HG03060 (cell line): ENCODE measurements at regions not wholly inside any gene's neighbourhood (a gene's known extent, or its start where the extent isn't known, plus 50 kb on each side); places are given as distances from the start of the nearest gene placed in this dataset.
"Not testable (repeated sequence)": the region's sequence is repeated elsewhere in the genome, so short reads cannot be mapped to it uniquely, and the experiment has no call there.

ENCODE experiments used
- ATAC-seq: cut with Tn5 transposase; IDR thresholded peaks from one replicate; pipeline ENCODE4 v1.9.1; 2021; ENCODE audit warnings: low read depth, moderate number of reproducible peaks; ENCODE audit not compliant: unreplicated experiment

DNA sequence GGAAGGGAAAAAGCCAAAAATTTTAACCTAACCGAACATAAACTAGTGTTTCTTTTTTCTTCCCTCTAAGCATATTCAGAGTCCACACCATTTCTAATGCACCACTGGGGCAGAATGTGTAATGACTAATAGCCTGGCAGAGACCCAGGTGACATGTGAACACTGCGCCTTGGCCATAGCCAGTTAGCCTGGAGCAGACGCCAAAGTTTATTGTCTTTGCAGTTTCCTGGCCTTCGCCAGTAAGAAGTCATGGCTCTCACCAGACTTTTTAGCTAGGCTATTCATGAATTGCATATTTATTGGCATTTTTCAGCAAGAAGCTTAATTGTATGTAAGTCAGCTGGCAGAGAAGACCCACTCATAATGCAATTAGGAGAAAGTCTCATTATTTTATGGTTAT, 182.8 kb upstream of the SLC27A6 start:
- ATAC-seq: no peak

DNA sequence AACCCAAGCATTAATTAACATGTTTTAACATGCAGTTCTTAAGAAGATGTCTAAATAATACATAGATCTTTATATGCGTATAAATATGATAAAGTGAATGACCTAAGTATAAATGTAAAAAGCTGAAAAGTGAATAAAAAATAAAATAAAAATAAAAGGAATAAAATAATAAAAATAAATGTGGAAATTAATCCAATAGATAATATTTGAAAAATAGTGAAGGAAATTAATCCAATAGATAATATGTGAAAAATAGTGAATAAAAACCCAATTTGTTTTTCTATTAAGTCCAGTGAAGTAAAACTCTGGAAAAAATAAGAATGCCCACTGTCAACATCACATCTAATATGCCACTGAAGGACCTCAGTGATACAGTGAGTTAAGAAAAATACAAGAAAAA, 180.6 kb upstream of the SLC27A6 start:
- no peak for ATAC-seq

DNA sequence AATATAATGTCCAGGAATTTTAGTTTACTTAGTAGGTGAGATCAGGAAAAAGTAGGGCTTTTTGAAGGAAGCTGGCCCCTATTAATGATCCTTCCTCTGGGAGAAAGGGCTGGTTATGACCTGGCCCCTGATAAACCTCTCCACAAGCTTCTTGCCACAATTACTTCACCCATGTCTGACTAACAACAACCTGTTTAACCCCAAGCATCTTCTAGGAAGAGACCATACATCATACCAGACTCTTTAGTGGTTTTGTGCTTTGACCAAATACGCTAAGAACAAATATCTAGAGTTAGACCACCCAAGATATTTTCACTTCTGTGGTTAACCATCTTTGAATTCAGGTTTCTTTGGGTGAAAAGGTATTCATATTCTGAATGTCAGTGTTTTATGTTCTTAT, 174.0 kb upstream of the SLC27A6 start:
- ATAC-seq: no peak

DNA sequence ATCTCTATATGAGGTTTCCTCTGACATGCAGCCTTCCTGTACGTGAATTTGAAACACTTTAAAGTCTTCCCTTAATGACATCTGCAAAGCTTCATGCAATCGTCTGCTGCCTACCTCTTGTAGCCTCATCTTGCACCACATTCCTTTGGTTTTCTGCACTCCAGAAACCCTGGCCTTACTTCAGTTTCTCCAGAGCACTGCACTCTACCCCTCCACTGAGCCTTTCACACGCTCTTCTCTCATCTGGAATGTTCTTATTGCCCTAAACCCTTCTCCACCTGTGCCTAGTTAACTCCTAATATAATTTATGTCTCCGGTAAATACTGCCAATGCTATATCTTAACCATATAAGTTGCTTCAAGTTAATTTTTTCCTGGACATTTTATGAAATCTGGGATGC, 168.8 kb upstream of the SLC27A6 start:
- ATAC-seq: no peak

DNA sequence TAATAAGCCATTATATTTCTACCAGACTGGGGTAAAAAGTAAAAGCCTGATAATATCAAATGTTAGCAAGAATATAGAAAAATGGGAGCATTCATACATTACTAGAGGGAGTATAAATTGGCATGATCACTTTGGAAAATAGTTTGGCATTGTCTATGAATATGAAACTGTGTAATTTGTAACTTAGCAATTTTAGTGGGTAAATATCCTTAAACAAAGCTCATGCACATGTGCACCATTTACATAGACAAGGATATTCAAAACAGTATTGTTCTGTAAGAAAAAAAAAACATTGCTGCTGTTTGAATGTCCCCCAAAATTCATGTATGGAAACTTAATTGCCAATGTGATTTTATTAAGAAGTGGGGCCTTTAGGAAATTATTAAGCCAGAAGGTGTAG, 166.4 kb upstream of the SLC27A6 start:
- no peak for ATAC-seq

DNA sequence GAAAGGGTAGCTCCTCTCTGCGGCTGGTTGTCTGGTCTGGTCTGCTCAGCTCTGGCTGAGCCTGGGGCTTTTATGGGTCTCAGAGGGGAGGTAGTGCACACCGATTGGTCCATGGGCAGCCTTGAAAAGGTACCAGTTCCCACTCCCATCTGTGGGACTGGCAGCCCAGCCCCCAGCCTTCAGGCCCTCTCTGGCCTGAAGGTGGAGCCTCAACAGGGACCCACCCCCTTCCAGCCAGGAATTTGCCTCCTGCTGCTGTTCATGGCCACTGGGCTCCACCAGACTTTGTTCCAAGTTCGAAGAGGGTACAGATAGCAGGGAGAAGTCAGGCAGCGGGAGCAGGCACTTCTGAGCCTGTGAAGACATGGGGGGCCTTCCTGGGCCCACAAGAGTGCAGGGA, 165.3 kb upstream of the SLC27A6 start:
- no peak for ATAC-seq

DNA sequence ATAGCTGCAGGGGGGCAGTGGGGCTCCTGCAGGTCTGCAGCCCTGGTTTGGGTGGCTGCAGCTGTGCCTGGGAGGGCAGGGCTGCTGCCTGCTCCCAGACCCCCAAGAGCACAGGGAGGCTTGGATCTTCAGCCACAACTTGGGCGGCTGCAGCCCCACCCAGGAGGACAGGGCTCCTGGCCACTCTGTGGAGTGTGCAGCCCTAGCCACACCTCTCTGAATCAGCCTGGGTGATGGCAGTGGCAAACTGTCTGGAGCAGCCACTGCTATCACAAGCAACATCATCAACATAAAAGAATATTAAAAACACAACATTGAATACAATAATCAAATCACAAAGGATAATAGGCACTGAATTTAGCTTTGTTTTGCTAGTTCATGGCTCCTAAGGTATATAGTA, 164.9 kb upstream of the SLC27A6 start:
- ATAC-seq: no peak

DNA sequence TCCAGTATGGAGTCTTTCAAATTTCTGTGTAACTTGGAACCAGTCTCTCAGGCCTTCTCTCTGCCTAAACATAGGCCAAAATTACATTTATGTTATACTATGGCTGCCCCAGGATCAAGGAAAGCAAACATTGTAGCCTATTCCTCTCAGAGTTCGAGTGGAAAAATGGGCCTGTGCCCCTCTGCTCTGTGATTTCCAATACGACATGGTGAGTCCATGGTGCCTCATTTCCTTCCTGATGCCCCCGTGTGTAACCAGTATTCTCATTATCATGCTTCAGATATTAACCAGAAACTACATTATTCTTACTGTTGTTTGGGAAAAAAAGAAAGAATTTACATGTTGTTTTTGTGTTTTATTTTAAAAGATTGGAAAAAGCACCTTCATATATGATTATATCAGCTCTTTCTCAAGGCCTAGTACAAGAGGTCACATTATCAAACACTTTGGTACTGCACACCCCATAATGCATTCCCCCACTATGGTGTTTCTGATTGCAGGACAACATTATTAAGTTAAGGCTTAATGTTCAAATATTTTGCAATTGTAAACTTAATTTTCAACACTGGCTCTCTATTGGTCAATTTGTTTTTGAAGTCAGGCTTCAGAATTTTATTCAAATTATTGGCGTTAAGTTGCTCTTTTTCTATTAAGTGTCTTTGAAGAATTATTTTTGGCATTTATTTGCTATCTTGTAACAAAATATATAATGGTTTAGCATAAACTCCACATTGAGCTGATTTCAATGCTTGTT, 151.8 kb upstream of the SLC27A6 start:
- no peak for ATAC-seq

DNA sequence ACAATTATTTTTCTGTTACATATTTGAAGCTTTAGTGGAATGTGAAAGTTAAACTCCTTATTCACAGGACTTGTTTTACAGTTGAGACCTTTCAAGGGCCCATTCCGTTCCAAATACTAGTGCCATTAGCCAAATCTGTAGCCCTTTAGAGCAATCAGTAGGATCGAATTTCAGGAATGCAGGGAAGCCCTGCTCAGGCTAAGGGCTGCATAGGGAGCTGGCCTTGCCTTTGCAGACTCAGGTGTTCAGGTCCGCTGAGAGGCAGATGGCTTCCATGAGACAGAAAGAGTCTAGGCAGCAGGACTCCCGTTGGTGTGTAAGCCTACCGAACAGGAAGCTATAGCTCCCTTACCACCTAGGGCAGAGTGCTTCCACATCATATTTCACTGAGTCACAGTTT, 150.1 kb upstream of the SLC27A6 start:
- no peak for ATAC-seq

DNA sequence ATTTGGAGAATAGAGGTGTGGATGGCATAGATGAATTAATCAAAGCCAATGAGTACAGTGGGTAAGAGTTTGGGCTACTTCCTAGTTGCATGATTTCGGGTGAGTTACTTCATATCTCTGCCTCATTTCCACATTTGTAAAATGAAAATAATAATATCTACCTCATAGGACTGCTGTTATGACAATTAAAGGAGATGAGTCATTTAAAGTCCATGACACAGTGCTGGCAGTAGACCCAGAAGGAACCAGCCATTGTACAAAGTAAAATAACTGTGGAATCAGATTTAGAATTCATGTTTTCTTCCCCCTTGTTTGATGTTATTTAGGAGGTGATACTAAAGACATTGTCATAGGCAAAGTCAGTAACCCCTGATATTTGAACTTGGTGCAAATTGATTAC, 139.5 kb upstream of the SLC27A6 start:
- no peak for ATAC-seq

DNA sequence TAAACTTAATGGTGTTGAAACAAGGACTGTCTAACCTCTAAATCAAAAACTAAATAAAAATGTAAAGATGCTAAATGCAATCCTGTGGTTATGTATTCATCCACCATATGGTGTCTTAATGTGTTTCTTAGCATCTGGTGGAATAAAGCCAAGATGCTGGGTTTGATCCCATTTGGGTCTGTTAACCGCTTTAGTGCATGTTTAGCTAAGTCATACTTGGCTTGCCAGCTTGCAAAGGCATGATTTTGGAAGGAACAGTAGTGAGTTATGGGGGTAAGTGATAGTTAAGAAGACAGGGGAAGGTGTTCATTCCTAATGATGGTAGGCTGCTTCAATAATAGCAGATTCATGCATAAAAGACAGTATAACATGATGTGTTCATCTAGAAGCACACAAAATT, 139.0 kb upstream of the SLC27A6 start:
- ATAC-seq: no peak

DNA sequence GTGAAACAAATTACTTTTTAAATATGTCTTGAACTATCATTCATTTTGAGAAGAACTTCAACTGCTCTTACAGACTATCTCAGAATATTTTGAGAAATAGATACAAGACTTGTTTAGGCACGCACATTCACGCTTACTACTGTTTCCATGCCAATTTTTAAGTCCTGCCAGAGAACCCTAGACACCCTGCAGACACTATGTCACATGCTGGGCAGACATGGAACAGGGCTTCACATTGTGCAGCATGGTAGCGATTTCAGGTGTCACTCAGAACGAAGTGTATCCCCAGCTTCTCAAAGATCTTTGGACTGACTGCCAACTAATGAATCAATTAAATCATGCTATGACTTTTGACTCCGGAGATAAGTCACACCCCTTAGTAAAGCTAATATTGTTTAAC, 128.7 kb upstream of the SLC27A6 start:
- no peak for ATAC-seq

DNA sequence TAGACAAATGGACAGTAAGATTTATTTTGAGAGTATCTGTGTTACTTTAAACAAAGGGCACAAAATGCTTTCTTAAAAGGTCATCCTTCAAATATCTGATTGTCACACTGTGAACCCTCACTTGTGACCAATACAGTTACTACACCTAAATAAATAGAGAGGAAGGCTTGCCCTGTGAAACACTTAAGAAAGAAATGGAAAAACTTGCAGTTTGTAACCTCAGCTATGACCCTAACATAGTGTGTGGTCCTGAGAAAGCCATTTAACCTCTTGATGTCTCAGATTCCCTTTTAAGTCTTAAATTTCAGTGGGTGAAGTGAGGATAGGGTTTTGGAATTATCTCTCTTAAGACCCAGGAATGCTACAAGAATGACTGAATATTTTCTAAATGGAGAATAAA, 126.7 kb upstream of the SLC27A6 start:
- no peak for ATAC-seq

DNA sequence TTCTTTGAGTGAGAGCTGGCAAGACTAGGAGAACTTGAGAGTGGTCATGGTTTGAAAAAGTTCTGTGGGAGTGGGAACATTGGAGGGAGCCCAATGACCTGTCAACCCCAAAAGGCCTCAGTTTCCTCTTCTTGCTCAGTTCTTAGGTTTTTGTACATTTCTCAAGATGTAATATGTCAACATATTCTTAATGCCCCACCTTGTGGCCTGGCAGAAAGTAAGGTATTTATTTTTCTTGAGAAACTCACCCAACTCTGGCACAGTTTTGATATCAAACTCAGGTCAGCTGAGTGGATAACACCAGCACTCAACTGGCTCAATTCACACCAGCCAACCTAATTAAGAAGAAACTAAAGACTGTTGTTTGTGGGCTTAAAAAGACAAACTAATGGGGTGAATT, 123.0 kb upstream of the SLC27A6 start:
- ATAC-seq: no peak

DNA sequence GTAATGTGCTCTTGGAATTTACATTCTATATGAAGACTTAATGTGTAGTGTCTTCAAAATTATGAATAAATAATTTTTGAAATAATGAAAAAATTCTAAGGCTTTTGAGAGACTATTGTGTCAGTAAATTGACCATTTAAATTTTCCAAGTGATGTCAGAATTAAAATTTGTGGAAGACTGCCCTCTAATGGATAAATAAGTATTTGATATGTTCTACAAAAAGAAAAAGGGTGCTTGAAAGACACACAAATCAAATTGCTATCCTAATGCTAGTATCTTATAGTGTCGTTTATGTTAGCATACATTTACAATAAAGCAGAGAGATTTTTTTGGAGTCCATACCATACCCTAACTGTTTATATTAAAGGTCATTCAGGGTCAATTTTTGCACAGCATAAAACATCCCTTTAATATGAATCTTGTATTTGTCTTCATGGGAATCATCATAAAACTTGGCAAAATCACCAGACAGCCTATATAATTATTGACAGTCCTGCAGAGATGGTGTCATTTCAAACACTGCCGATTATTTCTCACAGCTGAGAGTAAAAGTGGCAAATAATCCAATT, 120.8 kb upstream of the SLC27A6 start:
- ATAC-seq: no peak

DNA sequence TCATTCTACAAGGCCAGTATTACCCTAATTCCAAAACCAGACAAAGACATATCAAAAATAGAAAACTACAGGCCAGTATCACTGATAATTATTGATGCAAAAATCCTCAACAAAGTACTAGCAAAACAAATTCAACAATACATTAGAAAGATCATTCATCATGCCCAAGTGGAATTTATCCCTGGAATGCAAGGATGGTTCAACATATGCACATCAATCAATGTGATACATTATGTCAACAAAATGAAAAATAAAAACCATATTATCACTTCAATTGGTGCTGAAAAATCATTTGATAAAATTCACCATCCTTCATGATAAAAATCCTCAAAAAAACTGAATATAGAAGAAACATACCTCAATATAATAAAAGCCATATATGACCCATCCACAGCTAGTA, 115.2 kb upstream of the SLC27A6 start:
- ATAC-seq: no peak

DNA sequence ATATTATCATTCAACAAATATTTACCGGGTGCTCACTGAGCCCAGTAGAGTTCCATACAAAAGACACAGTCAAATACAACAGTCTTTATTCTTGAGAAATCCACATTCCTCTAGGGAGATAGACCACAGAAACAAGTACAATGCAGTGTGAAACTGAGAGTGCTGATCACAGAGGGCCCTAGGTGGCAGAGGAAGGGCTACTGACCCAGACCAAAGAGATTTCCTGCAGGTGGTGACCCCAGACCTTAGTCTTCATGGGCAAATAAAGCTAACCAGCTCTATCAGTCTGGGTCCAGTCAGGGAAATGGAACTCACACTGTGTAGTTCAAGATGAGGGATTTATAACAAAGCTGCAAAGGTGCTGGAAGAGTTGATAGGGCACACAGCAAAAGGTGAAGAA, 110.4 kb upstream of the SLC27A6 start:
- no peak for ATAC-seq

DNA sequence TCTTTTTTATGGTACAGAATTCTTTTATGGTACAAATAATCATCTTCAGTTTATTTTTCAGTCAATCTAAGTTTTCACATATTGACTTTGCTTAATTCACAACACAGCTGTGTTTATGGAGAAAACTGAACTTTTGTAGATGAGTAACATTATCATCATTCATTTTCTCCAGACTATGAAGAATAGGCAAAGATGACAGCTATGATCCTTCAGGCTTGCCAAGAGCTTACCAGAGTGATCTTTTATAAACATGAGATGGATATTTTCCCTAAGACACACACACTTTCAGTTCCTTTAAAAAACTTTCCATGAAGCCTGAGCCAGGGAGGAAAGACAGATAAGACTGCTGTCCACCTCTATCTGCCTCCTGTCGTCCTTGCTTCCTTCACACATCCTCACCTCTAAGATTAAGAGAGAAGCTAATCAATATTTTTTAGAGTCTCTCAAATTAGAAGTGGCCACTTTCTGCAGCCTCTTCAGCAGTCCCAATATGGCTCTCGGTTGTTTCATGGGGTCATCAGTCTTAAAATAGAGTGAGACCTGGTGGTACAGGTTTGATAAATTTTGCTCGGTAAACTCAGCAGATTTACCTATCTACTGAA, 108.1 kb upstream of the SLC27A6 start:
- ATAC-seq: no peak

DNA sequence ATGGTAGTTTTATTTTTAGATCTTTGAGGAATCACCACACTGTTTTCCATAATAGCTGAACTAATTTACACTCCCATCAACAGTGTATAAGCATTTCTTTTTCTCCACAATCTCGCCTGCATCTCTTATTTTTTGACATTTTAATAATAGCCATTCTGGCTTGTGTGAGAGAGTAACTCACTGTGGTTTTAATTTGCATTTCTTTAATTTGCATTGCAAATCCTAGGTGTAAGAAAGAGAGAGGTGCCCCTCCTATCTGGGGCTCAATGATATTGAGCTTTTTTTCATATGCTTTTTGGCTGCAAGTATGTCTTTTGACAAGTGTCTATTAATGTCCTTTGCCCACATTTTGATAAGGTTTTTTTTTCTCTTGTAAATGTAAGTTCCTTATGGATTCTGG, 106.3 kb upstream of the SLC27A6 start:
- ATAC-seq: no peak

DNA sequence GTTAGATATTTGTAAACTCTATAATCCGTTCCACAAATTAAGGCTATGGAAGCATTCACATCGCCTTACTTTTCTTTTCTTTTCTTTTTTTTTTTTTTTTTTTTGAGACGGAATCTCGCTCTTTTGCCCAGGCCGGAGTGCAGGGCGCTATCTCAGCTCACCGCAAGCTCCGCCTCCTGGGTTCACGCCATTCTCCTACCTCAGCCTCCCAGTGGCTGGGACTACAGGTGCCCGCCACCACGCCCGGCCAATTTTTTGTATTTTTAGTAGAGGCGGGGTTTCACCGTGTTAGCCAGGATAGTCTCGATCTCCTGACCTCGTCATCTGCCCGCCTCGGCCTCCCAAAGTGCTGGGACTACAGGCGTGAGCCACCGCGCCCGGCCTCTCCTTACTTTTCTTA, 104.1 kb upstream of the SLC27A6 start:
- ATAC-seq: not testable (repeated sequence)

DNA sequence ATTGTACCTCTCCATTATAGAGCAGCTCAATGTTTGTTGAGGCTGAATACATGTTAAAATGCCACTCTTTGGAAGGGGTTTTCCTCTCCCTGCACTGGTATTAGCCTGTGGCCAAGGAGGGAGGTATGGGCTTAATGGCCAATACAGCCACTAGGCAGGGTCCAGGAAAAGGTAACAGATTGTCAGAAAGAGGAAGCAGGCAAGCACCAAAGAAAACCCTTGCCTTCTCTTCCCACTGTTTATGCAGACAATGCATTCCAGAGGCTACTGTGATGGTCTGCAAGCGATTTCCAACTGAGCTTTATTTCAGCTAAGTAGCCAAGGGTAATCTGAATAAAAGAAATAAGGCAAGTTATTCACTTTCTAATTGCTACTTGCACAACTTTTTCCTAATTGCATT, 95.3 kb upstream of the SLC27A6 start:
- ATAC-seq: no peak

DNA sequence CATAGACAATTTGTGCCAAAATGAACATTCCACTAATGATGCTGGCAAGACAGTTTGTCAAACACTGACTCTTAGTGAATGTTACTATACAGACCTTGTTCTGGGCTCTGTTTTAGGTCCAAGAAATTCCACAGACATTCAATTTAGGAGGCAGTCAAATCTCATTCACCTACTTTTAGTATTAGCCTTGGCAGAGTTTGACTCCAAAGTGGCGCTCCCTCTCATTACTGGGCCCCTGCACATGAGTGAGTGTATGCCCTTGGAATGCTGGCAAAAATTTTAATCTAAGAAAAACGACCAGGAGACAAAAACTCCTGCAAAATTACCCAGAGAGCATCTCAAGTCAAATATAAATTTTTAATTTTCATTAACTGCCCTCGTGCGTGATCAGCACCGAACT, 94.9 kb upstream of the SLC27A6 start:
- no peak for ATAC-seq
